OCI-LY3 (cell line): ENCODE measurements at regions not wholly inside any gene's neighbourhood (a gene's known extent, or its start where the extent isn't known, plus 50 kb on each side); places are given as distances from the start of the nearest gene placed in this dataset.

ENCODE experiments used
- EZH2phosphoT487 ChIP-seq: fragments of 200-600 bp; shearing (Covaris generic); IDR thresholded peaks from 2 replicates; pipeline ENCODE4 v1.6.1; 2018; ENCODE audit warnings: antibody characterized with exemption, mixed run types, low read depth
- TF ChIP-seq, protein P1 (sequence below): fragments of 200-600, 300-600 bp; sonication (generic); IDR thresholded peaks from 2 replicates; pipeline ENCODE4 v1.5.1; 2014; ENCODE audit warnings: antibody characterized with exemption, low read length, low read depth

DNA sequence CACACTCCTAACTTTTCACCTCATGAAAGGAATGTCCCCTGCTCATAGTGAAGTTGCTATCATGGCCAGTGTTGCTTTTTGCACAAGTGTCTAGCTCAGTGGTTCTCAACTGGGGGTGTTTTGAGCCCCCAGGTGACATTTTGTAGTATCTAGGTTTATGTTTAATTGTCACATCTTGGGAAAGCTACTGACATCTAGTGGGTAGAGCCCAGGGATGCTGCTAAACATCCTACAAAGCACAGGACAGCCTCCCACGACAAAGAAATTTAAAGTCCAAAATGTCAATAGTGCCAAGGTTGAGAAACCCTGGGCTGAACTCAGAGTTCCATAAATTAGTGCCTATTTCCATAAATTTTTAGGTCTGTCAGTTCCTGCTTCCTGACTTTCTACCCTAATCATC is 70.7 kb upstream of the HCCS start:
- TF ChIP-seq, protein P1, sequence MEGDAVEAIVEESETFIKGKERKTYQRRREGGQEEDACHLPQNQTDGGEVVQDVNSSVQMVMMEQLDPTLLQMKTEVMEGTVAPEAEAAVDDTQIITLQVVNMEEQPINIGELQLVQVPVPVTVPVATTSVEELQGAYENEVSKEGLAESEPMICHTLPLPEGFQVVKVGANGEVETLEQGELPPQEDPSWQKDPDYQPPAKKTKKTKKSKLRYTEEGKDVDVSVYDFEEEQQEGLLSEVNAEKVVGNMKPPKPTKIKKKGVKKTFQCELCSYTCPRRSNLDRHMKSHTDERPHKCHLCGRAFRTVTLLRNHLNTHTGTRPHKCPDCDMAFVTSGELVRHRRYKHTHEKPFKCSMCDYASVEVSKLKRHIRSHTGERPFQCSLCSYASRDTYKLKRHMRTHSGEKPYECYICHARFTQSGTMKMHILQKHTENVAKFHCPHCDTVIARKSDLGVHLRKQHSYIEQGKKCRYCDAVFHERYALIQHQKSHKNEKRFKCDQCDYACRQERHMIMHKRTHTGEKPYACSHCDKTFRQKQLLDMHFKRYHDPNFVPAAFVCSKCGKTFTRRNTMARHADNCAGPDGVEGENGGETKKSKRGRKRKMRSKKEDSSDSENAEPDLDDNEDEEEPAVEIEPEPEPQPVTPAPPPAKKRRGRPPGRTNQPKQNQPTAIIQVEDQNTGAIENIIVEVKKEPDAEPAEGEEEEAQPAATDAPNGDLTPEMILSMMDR: no peak
- TF ChIP-seq EZH2phosphoT487: no peak
